ENCODE measurements at regions not wholly inside any gene's neighbourhood (a gene's known extent, or its start where the extent isn't known, plus 50 kb on each side); places are given as distances from the start of the nearest gene placed in this dataset. TPM values are rescaled to one million over a fixed set of nuclear protein-coding genes. Genes with fewer than 3 reads are reported as not detected.

DNA sequence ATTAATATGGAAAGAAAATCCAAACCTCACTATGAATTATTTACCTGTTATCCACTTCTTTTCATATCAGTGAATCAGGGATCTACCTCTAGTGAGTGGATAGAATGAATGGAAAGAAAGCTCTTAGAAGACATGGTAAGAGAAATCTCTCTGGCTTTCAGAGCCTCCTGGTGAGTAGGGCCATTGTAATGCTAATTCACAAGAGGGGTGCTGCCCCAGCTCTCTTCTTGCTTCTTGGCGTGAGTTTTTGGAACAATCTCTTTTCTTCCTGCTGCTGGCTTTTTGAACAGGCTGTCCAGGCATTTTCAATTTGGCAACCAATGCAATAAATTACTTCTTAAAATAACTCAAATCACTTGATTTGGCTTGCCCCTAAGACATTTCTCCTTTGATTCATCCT is 49.9 kb upstream of the KCNN2 start (continued):
- peak; percentile 86 for TF ChIP-seq ZNF462 (CRISPR knock-in tag; IDR thresholded peaks at IDR 0.05)

Small RNA genes in the stretch of these regions (small RNA-seq; reads per million reads assigned to genes)
- not detected for gene RN7SKP89 (ENCODE audit: low replicate concordance)
